Endothelial cell of umbilical vein (primary cell): ENCODE measurements at regions not wholly inside any gene's neighbourhood (a gene's known extent, or its start where the extent isn't known, plus 50 kb on each side); places are given as distances from the start of the nearest gene placed in this dataset.

Experiments used
- CTCF ChIP-seq, 2 donors: IDR thresholded peaks; 1 replicate in 1 of 2; 2 replicates in 1 of 2; pipeline ENCODE4 v1.5.1; 2011; ENCODE audit warnings: low read length in 2 of 2, mild to moderate bottlenecking in 2 of 2, moderate library complexity in 2 of 2, control low read depth in 1 of 2, inconsistent platforms in 1 of 2, low read depth in 1 of 2; ENCODE audit not compliant: insufficient read depth in 1 of 2; ENCODE audit errors: extremely low read depth in 1 of 2
- MAX ChIP-seq: IDR thresholded peaks from 2 replicates; pipeline ENCODE4 v1.6.1; 2011; ENCODE audit not compliant: insufficient read depth, insufficient read length
- MYC ChIP-seq: IDR thresholded peaks from one replicate; pipeline ENCODE4 v1.6.1; 2011; ENCODE audit warnings: mild to moderate bottlenecking, low read depth, low read length
- POLR2A ChIP-seq: IDR thresholded peaks from 2 replicates; pipeline ENCODE4 v1.6.1; 2012; ENCODE audit warnings: low read depth, mild to moderate bottlenecking, control low read depth, low read length
- POLR2AphosphoS5 ChIP-seq: IDR thresholded peaks from 2 replicates; pipeline ENCODE4 v1.6.1; 2012; ENCODE audit warnings: low read depth, mild to moderate bottlenecking, control low read depth, low read length, moderate library complexity; ENCODE audit not compliant: insufficient read depth

GRCh38 chr3:176416870-176417269, 780.4 kb downstream of the TBL1XR1 start:
- TF ChIP-seq CTCF (IDR thresholded peaks at IDR 0.05; ENCODE audit: extremely low read depth in 1 of 2, insufficient read depth in 1 of 2, low read depth in 1 of 2, low read length in 2 of 2) (no peak), POLR2A (no peak), POLR2AphosphoS5 (no peak), MYC (no peak), MAX (no peak)
